ENCODE measurements at regions not wholly inside any gene's neighbourhood (a gene's known extent, or its start where the extent isn't known, plus 50 kb on each side); places are given as distances from the start of the nearest gene placed in this dataset.

- ATAC-seq (ENCODE audit: low FRiP score) (no peak), DNase-seq (ENCODE audit: low spot score) (no peak)
- TF ChIP-seq CTCF (IDR thresholded peaks at IDR 0.05) = no peak
Observed at GRCh38 chr12:107488666-107489065, 196.9 kb upstream of the PWP1 start.

- no peak for DNase-seq (ENCODE audit: low spot score)
- TF ChIP-seq CTCF (IDR thresholded peaks at IDR 0.05) = no peak
- no peak for ATAC-seq (ENCODE audit: low FRiP score)
Observed at GRCh38 chr12:107490010-107490409, 195.6 kb upstream of the PWP1 start.

GRCh38 chr12:107491856-107492255 is 193.7 kb upstream of the PWP1 start:
- TF ChIP-seq CTCF (IDR thresholded peaks at IDR 0.05) = no peak
- DNase-seq (ENCODE audit: low spot score) (no peak), ATAC-seq (ENCODE audit: low FRiP score) (no peak)

- no peak for TF ChIP-seq CTCF (IDR thresholded peaks at IDR 0.05)
- DNase-seq (ENCODE audit: low spot score) (no peak), ATAC-seq (ENCODE audit: low FRiP score) (no peak)
Observed at GRCh38 chr12:107492393-107493134, 193.0 kb upstream of the PWP1 start.

- DNase-seq (ENCODE audit: low spot score) = no peak
- TF ChIP-seq CTCF (IDR thresholded peaks at IDR 0.05) = no peak
- no peak for ATAC-seq (ENCODE audit: low FRiP score)
Observed at GRCh38 chr12:107493135-107493494, 192.5 kb upstream of the PWP1 start.

GRCh38 chr12:107493666-107494065 is 191.9 kb upstream of the PWP1 start:
- ATAC-seq (ENCODE audit: low FRiP score) (no peak), DNase-seq (ENCODE audit: low spot score) (no peak)
- TF ChIP-seq CTCF (IDR thresholded peaks at IDR 0.05) = no peak

- DNase-seq (ENCODE audit: low spot score) (no peak), ATAC-seq (ENCODE audit: low FRiP score) (no peak)
- TF ChIP-seq CTCF (IDR thresholded peaks at IDR 0.05) = no peak
Observed at GRCh38 chr12:107494331-107494730, 191.3 kb upstream of the PWP1 start.

Data from omental fat pad (tissue), 3 donors.